HG03575 (cell line): ENCODE measurements at regions not wholly inside any gene's neighbourhood (a gene's known extent, or its start where the extent isn't known, plus 50 kb on each side); places are given as distances from the start of the nearest gene placed in this dataset.
A peak's percentile ranks its signal among the peaks of the same experiment; 100 is the strongest.

ENCODE experiments used
- ATAC-seq: cut with Tn5 transposase; IDR thresholded peaks from one replicate; pipeline ENCODE4 v1.9.1; 2021; ENCODE audit not compliant: unreplicated experiment, insufficient number of reproducible peaks, low FRiP score; ENCODE audit errors: extremely low read depth

- ATAC-seq = no peak
Observed at GRCh38 chr5:52378237-52378636, 409.5 kb upstream of the ITGA1 start.

- no peak for ATAC-seq
Observed at GRCh38 chr5:52388349-52388748, 399.4 kb upstream of the ITGA1 start.

GRCh38 chr5:52392321-52392720 lies 395.4 kb upstream of the ITGA1 start:
- ATAC-seq = no peak

- no peak for ATAC-seq
Observed at GRCh38 chr5:52409835-52410234, 377.9 kb upstream of the ITGA1 start.

GRCh38 chr5:52419357-52419756 lies 368.4 kb upstream of the ITGA1 start:
- no peak for ATAC-seq

- no peak for ATAC-seq
Observed at GRCh38 chr5:52427615-52428014, 360.1 kb upstream of the ITGA1 start.

GRCh38 chr5:52428977-52429489 lies 358.7 kb upstream of the ITGA1 start:
- no peak for ATAC-seq

- ATAC-seq = no peak
Observed at GRCh38 chr5:52441768-52442167, 345.9 kb upstream of the ITGA1 start.

- no peak for ATAC-seq
Observed at GRCh38 chr5:52443187-52443586, 344.5 kb upstream of the ITGA1 start.

GRCh38 chr5:52448111-52448510 lies 339.6 kb upstream of the ITGA1 start:
- ATAC-seq = no peak

- ATAC-seq = no peak
Observed at GRCh38 chr5:52449516-52449915, 338.2 kb upstream of the ITGA1 start.

- no peak for ATAC-seq
Observed at GRCh38 chr5:52452098-52452497, 335.6 kb upstream of the ITGA1 start.

- ATAC-seq = no peak
Observed at GRCh38 chr5:52453176-52453575, 334.5 kb upstream of the ITGA1 start.

GRCh38 chr5:52455920-52456319 lies 331.8 kb upstream of the ITGA1 start:
- no peak for ATAC-seq

- no peak for ATAC-seq
Observed at GRCh38 chr5:52457810-52458209, 329.9 kb upstream of the ITGA1 start.

- ATAC-seq = no peak
Observed at GRCh38 chr5:52466113-52466512, 321.6 kb upstream of the ITGA1 start.

- ATAC-seq = no peak
Observed at GRCh38 chr5:52466749-52467520, 320.8 kb upstream of the ITGA1 start.

- ATAC-seq = no peak
Observed at GRCh38 chr5:52468976-52469375, 318.7 kb upstream of the ITGA1 start.

- ATAC-seq = peak; percentile 68
Observed at GRCh38 chr5:52469420-52469819, 318.3 kb upstream of the ITGA1 start.

GRCh38 chr5:52469835-52470234 lies 317.9 kb upstream of the ITGA1 start:
- ATAC-seq = no peak

GRCh38 chr5:52476346-52476745 lies 311.4 kb upstream of the ITGA1 start:
- no peak for ATAC-seq
